DMS153 (cell line): ENCODE measurements at regions not wholly inside any gene's neighbourhood (a gene's known extent, or its start where the extent isn't known, plus 50 kb on each side); places are given as distances from the start of the nearest gene placed in this dataset.

Experiments
- DNase-seq: peaks from one replicate; lab custom pipeline; 2025; lab: John Stamatoyannopoulos, UW

DNA sequence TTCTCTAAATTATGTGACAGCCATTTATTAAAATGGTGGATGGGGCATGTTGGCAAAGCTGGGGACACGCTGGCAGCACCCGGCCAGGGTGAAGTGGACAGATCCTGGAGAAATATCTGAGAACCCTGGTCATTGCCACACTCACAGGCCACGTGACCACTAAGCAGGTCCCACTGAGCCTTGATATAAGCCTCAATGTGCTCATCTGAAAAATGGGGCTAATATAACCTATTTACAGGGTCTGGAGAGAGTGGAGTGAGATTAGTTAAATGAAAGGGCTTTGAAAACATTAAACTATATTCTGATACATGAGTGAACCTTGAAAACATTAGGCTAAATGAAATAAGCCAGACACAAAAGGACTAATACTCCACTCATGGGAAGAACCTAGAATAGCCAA, 108.9 kb downstream of the RBFOX3 start:
- no peak for DNase-seq

DNA sequence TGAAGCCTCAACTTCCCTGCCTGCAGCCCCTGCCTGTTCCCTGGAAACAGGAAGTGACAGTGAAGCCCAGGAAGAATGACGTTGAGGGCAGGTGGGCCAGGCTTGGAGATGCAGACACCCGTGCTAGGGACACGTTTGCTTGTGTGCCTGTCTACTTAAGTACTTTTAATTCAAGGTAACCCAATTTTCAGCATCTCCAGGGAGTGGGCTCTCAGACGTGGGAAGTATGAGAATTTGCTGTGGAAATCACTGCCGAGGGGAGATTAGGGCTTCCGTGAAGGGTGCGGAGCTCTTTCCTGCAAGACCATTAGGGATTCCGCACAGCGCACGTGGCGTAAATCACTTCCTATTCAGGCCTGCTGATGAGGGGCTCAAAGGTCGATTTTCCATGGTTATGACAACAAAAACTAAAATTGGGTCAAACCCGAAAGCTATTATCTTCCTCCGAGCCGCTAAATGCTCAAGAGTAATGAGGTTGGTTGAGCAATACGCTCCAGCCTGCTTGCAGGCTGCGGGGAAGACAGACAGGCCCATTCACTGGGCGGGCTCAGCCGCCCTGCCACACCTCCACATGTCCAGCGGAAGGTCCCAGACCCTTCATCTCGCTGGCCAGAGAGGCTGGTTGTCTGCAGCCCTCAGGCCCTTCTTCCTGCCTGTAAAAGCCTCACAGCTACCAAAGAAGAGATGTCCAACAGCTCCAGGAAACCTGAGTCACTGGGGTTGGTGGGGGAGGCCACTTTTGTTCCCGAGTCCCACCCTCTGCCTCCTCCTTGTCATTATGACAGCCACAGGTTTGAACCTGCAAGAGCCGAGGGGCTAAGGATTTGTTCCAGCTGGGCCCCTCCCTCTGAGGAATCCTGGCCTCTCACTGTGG, 109.9 kb downstream of the RBFOX3 start:
- no peak for DNase-seq

DNA sequence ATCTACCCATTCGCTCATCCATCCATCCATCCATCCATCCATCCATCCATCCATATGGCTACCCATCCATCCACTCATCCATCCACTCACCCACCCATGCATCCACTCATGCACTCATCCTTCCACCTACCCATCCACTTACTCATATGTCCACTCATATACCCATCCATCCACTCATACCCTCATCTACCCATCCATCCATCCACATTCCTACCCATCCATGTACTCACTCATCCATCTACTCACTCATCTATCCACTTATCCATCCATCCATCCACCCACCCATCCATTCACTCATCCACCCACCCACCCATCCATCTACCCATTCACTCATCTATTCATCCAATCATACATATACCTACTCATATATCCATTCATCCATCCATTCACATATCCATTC, 112.0 kb downstream of the RBFOX3 start:
- no peak for DNase-seq

DNA sequence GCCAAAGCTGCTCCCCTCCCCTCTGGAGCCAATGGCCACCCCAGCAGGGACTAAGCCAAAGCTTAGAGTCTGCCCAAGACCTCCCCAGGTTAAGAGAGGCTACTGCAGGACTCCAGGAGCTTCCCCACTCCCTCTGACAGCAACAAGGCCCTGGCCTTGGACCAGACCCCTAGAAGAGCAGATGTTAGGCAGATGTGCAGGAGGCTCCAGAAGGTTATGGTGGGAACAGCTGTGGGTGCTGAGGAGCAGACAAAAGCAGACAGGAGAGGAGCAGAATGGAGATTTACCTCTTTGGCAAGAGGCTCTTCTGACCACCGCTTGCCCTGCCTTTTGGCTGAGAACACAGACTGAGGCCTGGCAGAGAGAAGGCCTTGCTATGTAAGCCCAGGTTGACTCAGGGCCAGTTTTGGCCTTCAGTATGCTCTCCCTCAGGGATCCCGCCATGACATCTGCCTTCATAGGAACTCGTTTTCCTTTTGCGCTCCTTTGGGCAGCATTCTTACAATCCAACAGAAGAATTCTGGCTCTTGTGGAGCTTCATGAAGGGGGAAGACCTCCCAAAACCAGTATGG, 113.0 kb downstream of the RBFOX3 start:
- no peak for DNase-seq

DNA sequence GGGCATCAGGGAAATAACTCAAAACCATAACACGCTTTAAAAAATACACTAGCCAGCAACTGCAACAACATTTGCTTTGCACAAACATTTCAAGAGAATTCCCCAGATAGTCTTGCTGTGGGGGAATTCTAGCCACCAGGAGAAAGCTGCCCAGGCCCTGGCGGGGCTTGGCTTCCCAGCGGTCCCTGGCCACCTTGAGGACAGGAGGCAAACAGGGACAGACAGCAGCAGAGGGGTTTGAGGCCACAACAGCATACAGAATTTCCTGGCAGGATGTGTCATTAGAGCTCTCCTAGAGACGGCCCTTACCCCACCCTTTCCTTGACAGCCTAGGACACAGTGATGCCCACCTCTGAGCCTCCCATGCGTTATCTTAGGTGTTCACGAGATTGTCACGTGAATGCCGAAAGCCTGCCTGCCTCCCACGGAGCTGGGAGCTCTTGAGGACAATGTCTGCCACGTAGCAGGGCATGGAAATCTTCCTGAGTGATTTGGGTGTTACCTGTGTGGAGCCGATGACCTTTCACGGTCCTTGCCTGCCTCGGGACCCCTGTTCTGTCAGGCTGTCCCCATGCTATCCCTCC, 114.3 kb downstream of the RBFOX3 start:
- DNase-seq, result no peak

DNA sequence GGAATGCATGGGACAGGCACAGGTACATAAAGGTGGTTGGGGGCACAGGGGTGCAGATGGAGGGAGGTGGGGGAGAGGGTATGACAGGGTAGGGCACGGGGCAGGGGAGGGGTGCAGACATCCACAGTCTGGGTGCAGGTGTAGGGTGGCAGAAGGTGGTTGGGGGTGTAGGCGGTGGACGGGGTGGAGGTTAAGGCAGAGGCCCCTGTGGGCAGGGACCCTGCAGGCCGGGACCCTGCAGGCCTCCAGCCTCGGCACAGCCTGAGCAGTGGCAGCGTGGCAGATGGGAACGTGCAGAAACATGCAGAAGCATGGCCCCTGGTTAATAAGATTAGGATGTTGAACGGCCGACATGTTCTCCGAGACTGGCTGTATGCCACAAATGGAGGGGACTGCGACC, 115.2 kb downstream of the RBFOX3 start:
- no peak for DNase-seq

DNA sequence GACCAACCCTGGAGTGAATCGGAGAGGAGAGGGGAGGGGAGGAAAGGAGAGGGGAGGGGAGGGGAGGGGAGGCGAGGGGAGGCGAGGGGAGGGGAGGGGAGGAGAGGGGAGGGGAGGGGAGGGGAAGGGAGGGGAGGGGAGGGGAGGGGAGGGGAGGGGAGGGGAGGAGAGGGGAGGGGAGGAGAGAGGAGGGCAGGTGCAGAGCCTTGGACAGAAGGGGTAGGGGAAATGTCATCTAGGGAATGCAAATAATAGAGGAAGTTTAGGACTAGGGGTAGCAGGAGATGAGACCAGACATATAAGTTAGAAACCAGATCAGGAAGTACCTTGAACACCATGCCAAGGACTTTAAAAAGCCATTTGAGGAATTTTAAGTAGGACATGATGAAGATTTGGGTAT, 119.8 kb downstream of the RBFOX3 start:
- no peak for DNase-seq

DNA sequence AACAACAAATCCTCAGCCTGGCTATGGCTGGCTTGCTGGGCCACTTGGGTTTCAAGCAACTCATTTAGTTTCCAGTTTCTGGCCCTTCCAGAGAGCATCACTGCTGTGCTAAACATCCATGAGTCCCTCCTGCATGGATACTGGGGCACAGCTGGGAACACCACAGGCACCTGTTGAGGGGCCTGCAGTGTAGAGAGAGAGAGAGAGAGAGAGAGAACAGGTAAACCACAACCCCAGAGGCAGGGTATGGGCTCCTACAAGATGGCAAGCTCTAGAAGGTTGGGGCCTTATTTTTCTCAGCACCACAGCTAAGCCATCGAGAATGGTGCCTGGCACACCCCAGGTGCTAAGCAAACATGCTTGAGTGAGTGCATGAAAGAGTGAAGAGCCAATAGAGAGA, 120.3 kb downstream of the RBFOX3 start:
- DNase-seq, result no peak

DNA sequence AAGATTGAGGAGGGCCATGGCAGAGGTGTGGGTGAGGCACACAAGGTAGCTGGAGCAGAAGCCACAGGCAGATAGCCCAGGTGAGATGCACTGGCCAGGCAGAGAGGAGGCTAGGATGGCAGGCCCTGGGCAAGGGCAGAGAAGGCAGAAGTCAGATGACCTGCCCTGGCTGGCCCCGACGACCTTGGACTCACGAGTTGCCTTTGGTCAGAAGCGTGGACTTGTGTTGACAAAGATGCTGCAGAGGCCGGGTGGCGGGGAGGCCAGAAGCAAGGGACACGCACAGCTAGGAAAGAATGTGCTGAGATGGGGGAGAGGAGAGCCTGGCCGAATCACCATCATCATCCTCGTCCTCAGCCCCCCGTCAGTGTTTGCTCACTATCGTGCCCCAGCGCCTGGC, 123.7 kb downstream of the RBFOX3 start:
- no peak for DNase-seq

DNA sequence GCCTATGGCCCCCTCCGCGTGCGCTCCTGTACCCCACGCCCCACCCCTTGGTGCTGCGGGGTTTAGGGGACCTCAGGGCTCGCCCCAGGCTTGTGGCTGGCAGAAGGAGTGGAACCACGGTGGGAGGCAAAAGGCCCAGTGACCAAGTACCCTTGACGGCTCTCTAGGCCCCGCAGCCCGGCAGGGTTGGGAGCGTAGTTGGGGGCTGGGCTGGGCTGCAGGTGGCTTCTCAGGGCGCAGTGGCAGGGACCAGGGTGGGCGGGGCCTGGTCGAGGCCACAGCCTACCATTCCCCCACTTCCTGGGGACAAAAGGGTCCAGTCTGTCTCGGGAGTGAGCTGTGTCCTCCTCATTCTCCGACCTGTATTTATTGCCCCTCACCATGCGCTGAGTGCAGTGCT, 124.9 kb downstream of the RBFOX3 start:
- no peak for DNase-seq

DNA sequence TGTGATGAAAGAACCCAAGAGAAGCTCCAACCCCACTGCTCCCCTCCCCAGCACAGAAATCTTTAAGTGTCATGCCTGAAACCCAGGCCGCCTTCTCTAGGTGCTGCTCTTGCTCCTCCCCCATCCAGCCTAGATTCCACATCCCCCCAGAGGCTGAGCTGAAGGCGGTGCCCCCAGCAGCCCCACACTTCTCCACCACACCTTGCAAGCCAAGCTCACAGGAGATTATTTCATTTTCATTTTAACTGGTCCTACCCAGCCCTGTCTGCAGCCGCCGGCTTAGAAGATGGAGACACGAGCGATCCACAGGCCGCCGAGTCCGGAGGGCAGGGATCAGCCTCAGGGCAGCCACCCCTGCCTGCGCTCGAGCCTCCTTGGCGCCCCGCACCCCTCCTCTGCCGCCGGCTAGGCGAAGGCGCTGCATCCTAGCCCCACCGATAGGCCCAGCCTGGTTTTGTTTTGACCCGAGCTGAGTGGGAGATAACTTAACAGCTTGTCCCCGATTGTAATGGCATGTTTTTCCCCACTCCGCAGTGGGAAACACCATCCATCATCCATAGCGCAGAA, 125.3 kb downstream of the RBFOX3 start:
- DNase-seq, result no peak

DNA sequence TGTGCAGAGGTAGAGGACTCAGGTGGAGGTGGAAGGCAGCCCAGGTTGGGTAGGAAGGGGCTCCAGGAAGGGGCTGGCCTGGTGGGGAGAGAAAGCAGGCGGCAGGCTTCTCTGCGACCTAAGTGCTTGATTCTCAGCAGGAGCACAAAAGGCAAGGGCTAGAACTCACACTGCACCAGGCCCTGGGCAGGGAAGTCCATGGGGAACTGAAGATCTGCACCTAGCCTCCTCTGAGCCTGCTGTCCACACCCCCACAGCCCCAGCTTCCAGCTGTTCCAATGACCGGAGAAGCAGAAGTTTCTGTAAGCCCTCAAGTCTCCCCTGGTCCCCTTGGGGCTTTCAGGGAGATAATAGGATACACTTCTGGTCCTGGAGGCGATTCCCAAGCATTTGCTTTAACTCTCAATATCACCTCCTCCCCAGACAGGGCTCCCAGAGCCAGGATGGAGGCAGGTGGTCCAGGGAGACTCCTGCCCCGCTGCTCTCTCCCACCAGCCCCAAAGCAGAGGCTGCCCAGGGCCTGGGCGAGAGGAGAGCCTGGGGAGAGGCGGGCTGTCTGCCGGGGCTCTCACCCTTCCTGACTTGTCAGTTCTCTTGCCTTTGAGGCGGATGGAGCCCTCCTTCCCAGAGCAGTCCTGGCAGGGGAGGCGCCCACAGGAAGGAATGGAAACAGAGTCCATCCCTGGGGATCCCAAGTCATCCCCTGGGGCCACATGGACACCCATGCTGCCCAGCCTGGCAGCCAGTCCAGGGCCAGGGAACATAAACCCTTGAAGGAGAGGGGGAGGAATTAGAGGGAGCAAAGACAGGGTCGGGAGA, 126.0 kb downstream of the RBFOX3 start:
- no peak for DNase-seq

DNA sequence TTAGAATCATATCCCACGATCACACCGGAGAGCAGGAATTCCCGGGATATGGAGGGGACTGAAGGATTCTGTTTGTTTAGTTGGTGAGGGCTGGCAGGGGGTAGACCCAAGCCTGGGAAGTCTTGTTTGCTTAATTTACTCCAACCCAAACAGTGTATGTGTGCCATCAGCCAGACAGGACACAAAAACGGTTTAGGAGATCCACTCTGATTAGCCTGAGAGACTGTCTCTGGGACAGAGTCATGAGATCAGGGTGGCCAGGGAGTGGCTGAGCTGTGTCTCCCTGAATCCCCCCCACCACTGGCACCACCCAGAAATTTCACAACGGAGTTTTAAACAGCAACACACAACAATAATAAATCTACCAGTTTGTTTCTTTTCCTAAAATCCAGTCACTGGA, 127.0 kb downstream of the RBFOX3 start:
- no peak for DNase-seq

DNA sequence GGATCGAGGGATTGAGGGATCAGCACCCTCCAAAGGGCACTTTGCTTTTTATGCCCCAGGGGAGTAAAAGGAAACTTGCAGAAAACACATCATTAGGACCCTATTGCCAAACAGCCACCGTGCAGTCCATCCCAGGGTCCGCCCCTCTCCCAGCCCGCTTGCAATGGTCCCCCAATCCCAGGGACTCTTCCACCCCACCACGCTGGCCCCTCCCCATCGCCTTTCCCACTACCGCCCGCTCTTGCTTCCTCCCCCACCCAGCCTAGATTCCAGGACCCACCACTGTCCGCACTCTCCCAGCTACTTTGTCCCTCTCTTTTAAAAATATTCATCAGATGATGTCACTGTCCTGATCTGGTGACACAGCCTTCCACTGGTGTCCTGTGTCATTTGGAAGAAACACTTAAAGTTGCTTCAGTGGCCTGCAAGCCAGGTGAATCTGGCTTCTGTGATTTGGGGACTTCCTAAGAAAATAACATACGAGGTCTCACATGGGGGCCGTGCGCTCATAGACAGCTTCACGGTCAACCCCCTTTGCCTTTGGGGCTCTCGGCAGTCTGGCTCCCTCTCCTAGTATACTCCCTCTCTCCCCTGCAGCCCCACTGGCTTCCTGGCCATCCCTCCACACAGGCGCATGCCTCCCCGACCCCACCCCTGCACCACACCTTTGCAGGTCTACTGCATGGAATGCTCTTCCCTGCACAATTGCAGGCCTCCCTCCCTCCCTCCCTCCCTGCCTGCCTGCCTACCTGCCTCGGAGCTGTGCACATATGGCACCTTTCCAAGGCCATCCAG, 127.9 kb downstream of the RBFOX3 start:
- DNase-seq, result no peak

DNA sequence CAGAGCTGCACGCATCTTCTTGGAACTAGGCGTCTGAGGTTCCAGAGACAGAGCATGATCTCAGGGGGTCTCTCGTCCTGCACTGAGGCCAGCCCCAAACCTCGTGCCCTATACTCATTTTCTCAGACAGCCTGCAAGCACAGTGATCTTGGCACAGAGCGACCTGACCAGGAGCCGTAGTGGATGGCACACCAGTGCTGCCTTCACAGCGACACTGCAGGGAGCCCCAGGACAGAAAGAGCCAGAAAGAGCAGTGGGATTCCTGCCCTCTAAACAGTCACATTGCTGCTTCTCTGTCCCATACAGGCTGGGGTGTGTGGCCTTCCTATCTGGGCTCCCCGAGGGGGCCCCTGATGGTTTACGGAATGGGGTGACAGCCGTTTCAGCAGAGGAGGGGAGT, 131.0 kb downstream of the RBFOX3 start:
- DNase-seq, result no peak

DNA sequence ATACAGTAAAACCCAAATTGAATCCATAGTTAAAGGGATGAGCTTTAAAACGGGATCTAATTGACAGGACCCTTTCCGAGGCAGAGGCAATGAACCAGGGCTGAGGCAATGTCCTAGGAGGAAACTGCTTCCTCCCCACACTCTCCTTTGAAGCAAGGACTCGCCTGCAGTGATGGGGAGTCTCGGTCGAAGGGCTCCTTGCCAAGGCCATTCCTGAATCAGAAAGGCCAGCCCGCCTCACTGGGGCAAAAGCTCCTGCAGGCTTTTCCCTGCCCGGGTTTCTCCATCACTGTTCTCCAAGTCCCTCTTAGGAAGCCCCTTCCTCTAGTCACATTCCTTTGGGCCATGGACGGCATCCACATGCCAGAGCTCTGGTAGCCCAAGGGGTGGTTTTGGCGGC, 132.0 kb downstream of the RBFOX3 start:
- DNase-seq, result no peak

DNA sequence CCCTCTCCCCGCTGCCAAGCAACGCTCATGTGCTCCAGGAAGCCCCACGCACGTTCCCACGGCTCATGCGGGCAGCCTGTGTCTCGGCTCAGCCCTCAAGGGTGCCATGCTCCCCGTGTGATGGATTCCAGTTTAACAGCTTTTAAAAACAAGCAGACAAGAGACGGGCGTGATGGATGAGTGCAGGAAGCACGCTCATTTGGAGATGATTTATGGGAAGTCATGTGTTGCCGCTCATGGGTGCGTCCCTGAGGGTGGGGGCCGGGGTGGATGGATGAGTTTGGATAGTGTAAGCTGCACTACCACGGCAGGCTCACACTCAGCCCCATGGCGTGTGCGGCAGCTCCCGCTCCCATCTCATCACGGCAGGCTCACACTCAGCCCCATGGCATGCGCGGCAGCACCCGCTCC, 132.8 kb downstream of the RBFOX3 start:
- DNase-seq, result peak; percentile 50

DNA sequence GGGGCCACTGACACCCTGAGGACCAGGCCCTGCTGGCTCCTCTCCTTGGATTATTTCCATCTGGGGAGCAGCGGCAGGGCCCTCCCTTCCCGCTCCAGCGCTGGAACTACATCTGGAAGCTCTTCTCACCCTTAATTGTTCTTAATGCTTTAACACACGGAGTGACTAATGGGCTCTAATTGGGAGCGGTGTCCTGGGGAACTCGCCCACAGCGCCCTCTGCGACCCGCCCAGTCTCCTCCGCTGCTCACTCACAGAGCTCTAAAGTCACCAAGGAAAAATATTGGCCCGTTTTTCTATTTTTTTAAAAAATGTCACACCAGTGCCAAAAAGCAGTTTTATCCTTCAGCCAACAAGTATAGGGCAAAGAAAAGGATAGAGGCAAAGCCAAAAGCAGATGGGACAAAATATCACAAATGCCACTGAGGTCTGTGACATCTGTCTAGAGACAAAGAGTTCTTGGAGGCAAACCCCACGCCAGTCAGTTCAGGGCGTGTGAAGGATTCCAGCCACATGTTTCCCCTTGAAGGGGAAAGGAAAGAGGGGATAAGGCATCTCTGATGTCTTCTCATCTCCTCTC, 134.7 kb downstream of the RBFOX3 start:
- DNase-seq, result no peak

DNA sequence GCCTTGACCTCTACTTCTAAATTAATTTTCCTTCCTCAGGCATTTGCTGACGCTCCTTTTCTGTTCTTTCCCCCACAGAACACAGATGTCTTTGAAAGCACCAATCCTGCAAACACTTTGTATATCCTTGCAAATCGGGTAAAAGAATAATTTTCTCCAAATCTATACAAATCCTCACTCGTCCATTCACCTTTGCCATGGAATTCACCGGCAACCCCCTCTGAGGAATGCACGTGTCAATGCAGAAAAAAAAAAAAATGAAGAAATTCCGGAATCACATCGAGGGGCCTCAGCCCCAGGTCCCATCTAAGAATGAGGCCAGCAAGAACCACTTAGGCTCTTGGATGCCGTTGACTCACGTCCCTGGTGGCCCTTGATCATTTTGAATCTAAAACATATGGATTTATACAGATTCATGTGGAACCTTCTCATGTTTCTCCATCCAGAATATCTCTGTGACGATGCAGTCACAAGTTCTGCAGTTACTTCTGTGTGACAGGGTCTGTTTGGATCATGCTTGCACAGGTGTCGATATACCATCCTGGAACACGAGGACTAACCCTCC, 136.9 kb downstream of the RBFOX3 start:
- DNase-seq, result no peak

DNA sequence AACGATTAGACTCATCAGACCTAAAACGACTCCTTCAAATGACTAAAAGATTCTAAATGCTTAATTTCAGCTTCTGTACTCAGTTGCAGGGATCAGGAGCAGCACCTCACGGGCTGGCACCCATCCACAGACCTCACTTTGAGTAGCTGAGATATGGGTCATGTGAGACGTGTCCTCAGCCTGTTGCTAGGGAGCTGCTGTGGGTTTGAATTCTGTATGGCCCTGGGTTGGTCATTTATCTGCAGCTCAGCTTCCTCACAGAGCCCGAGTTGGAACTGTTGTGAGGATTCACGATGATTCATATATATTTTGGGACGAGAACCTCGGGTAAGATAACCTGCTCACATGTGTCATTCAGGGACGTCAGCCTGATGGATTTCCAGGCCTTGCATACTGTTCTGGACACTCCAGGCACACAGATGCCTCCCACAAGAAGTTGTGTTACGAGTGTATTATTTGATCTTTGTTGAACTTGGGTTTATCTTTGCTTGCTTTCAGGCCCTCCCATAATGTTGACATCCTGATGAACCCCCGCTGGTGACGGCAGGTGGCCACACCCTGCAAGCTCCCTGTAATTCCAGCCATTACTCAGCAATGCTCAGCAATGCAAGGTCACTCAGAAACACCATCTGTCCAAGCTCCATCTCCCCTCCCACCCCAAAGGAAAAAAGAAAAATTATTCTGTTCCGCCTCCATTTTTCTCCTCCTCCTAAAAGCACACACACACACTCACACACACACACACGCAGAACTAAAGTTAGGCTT, 137.6 kb downstream of the RBFOX3 start:
- DNase-seq, result no peak
